ENCODE measurements at regions not wholly inside any gene's neighbourhood (a gene's known extent, or its start where the extent isn't known, plus 50 kb on each side); places are given as distances from the start of the nearest gene placed in this dataset.

GRCh38 chr15:25618161-25618560 is 179.3 kb upstream of the UBE3A start:
- H3K36me3 ChIP-seq, result no peaks in the 10 kb centered on the region
- intact Hi-C loops (cut with DNase I), result no loop called here
- H3K27ac ChIP-seq, result no peak overlapping the region
- WGBS (ENCODE audit: insufficient coverage, low coverage, low lambda C conversion rate, missing lambda C conversion rate), result 82% methylated on average over 5 of the region's 7 CpGs
- H3K4me3 ChIP-seq, result no peak overlapping the region
- no peak for DNase-seq
- ATAC-seq, result no peak
- TF ChIP-seq POLR2A (IDR thresholded peaks at IDR 0.05) (no peak), CTCF (IDR thresholded peaks at IDR 0.05) (no peak)
- H3K9me3 ChIP-seq, result no peaks in the 10 kb centered on the region
- H3K4me1 ChIP-seq, result no peaks in the 10 kb centered on the region
- H3K27me3 ChIP-seq, result no peaks in the 10 kb centered on the region

GRCh38 chr15:25616471-25616870 is 177.6 kb upstream of the UBE3A start:
- no peaks in the 10 kb centered on the region for H3K4me1 ChIP-seq
- DNase-seq, result no peak
- no peaks in the 10 kb centered on the region for H3K9me3 ChIP-seq
- WGBS (ENCODE audit: insufficient coverage, low coverage, low lambda C conversion rate, missing lambda C conversion rate), result 72% methylated on average over 2 of the region's 4 CpGs
- no peak overlapping the region for H3K27ac ChIP-seq
- TF ChIP-seq POLR2A (IDR thresholded peaks at IDR 0.05) (no peak), CTCF (IDR thresholded peaks at IDR 0.05) (no peak)
- no peaks in the 10 kb centered on the region for H3K27me3 ChIP-seq
- H3K4me3 ChIP-seq, result no peak overlapping the region
- ATAC-seq, result no peak
- no peaks in the 10 kb centered on the region for H3K36me3 ChIP-seq
- intact Hi-C loops (cut with DNase I), result no loop called here

- 70% methylated on average over 5 of the region's 9 CpGs for WGBS (ENCODE audit: insufficient coverage, low coverage, low lambda C conversion rate, missing lambda C conversion rate)
- Histone ChIP-seq H3K4me1 (no peaks in the 10 kb centered on the region), H3K36me3 (no peaks in the 10 kb centered on the region), H3K9me3 (no peaks in the 10 kb centered on the region), H3K27me3 (no peaks in the 10 kb centered on the region), H3K27ac (no peak overlapping the region), H3K4me3 (no peak overlapping the region)
- DNase-seq (no peak), ATAC-seq (no peak)
- intact Hi-C loops (cut with DNase I), result no loop called here
- TF ChIP-seq CTCF (IDR thresholded peaks at IDR 0.05) (no peak), POLR2A (IDR thresholded peaks at IDR 0.05) (no peak)
These were observed 174.3 kb upstream of the UBE3A start for GRCh38 chr15:25613134-25613533.

GRCh38 chr15:25611603-25612002 is 172.8 kb upstream of the UBE3A start:
- Histone ChIP-seq H3K4me3 (no peak overlapping the region), H3K27me3 (no peaks in the 10 kb centered on the region), H3K9me3 (no peaks in the 10 kb centered on the region), H3K36me3 (no peaks in the 10 kb centered on the region), H3K27ac (no peak overlapping the region), H3K4me1 (no peaks in the 10 kb centered on the region)
- DNase-seq (no peak), ATAC-seq (no peak)
- 52% methylated on average over 4 of the region's 4 CpGs for WGBS (ENCODE audit: insufficient coverage, low coverage, low lambda C conversion rate, missing lambda C conversion rate)
- intact Hi-C loops (cut with DNase I), result no loop called here
- no peak for TF ChIP-seq POLR2A (IDR thresholded peaks at IDR 0.05)
- no peak for TF ChIP-seq CTCF (IDR thresholded peaks at IDR 0.05)

- Histone ChIP-seq H3K9me3 (no peaks in the 10 kb centered on the region), H3K36me3 (no peaks in the 10 kb centered on the region), H3K4me3 (no peak overlapping the region), H3K27me3 (no peaks in the 10 kb centered on the region), H3K4me1 (no peaks in the 10 kb centered on the region), H3K27ac (no peak overlapping the region)
- no peak for TF ChIP-seq POLR2A (IDR thresholded peaks at IDR 0.05)
- TF ChIP-seq CTCF (IDR thresholded peaks at IDR 0.05), result no peak
- intact Hi-C loops (cut with DNase I), result no loop called here
- ATAC-seq, result no peak
- 48% methylated on average over 3 of the region's 5 CpGs for WGBS (ENCODE audit: insufficient coverage, low coverage, low lambda C conversion rate, missing lambda C conversion rate)
- no peak for DNase-seq
These were observed 170.5 kb upstream of the UBE3A start for GRCh38 chr15:25609371-25609770.

Measured in right lobe of liver (tissue), 6 donors.